CD4-positive, alpha-beta T cell treated with Interferon alpha-2 for 1 hour (primary cell): ENCODE measurements at regions not wholly inside any gene's neighbourhood (a gene's known extent, or its start where the extent isn't known, plus 50 kb on each side); places are given as distances from the start of the nearest gene placed in this dataset.

Source experiments
- DNase-seq, 2 donors: peaks; one replicate each; pipeline ENCODE4 v3.0.0-alpha.2; 2020 to 2022

DNA sequence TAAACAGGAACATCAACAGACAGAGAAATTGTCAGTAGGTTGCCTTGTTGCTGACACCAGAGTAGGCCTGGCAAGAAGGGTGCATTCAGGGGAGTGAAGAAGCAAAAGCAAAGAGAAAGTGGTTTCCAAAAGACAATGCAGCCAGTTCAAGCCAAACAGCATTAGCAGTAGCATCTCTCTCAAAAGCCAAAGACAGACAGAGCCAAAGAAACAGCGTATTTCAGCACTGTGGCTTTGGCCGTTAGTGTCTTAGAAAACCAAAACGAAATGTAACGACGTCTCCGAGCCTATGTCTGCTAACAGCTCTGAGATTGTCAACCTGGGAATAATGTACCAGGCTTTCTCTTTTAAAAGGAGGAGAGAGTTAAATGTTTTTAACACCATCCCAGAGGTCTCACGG lies 178.6 kb downstream of the NRP2 start:
- no peak for DNase-seq

DNA sequence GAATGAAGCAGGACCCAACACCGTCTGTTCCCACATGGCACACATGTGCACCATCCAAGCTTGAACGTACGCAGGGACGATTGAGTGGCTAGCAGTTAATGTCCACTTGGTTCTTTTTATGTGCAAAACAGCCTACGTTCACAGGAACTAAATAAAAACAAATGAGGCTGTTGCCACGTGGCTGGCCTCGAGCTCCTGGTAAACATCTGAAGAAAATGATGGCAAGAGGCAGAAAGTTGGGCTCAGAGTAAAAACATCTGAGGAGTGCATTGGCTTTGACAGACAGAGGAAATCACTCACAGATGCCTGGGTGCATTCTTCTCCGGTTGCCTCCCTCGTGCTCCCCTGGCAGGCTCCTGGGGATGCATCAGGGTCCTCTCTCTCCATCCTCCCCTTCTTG lies 177.9 kb downstream of the NRP2 start:
- DNase-seq: no peak

DNA sequence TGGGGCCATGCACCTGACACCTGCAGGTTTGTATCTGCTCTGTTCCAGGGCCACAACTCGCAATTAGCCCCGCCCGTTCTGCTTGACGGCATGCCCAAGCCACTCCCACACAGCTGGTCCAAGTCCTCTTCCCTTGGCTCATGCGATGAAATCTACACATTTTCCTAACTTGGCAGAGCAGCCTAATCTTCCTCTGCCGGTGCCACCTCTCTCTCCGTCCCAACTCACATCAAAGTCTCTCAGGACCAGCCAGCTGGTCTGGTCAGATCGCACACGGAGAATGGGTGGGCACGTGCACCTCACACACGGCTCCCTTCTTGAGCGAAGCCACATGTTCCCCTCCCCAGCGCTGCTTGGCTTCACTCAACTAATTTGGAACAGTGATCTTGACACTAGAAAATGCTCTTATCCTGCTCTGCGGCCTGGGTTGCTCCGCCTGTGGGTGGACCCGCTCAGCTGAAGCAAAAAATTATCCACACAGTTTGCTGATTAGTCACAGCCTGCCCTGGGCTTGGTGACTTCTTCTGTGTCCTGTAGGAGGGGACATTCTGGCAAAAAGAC lies 176.7 kb downstream of the NRP2 start:
- DNase-seq: no peak

DNA sequence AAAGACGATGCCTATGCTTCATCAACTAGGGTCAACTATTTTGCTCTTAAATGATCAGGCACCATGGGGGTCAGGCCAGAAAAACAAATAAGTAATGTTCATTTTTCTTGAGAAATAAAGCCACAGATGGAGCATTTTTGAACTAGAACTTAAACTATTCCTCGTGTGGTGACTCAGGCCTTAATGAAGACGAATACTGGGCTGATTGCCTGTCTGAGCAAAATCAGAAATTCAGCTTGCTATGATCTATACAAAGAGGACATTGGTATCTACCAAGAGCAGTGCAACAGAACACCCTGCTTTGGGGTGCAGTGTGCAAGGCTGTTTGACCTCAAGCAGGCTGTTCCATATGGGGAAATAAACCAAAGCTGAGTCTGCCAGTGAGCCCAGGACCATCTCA lies 176.0 kb downstream of the NRP2 start:
- DNase-seq: no peak

DNA sequence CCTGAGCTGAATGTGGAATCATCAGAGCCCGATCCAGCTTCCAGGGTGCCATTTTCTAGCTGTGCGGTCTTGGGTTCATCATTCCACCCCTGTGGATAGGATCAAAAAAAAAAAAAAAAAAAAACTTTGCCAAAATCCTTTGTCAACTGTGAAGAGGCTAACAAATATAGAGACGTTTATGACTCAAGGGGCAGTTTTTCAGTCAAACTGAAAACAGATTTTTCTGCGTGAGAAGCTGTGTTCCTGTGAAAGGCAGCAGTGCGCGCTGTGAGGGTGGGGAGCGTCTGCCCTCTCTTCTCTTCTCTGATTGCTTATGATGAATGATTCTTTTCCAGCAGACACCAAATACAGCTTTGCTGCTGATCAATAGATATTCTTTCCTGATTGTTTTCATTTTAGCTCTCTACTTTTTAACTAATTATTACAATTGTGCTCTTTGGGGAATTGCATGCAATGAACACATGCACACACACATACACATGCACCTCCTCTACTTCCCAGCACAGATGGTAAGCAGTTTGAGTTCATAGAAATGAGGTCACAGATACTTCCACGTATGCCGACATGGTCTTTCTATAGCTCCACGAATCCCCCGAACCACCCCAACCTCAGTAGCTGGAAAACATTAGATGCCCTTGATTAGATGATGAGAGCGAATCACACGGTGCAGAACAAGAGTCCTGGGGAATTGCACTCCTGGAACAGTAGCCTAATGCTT lies 175.4 kb downstream of the NRP2 start:
- no peak for DNase-seq

DNA sequence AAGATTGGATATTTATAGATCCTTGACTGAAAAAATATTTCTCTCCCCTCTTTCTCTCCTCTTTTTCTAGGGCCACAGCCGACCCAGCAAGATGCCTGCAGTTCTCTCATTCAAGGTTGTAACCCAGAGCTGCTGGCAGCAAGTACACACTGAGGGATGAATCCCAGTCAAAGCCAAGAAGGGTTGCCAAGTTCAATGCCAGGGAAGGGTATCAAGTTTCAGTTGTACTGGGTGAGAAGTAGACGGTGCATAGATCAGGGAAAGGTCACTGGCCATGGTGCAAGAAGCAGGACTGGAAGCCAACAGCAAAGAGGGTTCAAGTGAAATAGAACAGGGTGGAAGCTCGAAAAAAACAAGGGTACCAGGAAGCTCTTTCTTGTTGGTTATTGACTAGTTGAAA lies 170.2 kb downstream of the NRP2 start:
- DNase-seq: no peak

DNA sequence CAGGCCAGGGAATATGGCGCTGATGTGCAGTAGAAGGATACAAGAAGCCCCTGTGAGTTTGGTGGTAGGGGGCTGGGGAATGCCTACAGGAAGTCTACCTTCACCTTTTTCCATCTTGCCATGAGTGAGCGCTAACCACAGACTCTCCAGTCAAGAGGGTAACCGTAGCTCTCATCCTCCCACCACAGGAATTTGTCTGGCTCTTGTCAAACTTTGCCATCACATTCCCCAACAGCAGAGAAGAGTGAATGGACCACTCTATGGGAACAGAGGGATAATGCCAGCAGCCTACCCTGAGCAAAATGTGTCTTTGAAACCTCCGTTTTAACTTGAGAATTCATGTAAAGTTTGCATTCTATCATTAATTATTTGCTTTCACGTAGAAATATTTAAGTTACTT lies 168.3 kb downstream of the NRP2 start:
- DNase-seq: no peak

DNA sequence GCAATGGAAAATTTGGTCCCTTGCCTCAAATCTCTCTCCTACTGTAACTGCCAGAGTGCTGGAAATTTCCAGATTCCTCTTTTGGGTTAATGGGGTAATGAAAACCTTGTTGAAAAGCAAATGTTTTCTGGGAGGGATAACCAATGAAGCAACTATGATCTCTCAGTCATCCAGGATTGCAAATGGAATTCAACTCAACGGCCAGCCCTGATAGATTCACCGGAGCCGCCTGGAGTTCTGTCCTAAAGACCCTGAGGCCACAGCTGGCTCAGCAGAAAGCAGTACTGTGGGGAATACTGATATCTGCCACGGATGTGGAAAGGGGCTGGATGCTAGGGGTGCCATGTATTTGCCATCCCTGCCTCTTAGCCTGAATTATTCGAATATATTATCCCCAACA lies 167.8 kb downstream of the NRP2 start:
- DNase-seq: no peak

DNA sequence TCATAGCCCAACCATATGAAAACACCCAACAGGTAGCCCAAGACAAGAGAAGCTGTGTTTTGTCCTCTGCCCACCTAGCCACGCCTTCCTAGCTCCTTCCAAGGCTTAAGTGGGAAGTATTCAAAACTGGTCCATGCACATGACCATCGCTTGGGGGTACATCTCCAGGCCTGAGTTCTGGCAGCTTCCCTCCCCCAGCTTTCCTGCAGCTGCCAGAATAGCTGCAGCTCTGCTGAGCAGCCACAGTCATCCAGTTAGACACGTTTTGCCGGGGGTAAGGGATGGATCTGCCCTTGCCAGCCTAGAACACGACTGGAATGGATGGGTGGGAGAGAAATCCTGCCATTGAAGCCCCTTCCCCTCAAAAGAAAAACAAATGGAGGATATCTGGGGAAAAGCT lies 166.8 kb downstream of the NRP2 start:
- no peak for DNase-seq

DNA sequence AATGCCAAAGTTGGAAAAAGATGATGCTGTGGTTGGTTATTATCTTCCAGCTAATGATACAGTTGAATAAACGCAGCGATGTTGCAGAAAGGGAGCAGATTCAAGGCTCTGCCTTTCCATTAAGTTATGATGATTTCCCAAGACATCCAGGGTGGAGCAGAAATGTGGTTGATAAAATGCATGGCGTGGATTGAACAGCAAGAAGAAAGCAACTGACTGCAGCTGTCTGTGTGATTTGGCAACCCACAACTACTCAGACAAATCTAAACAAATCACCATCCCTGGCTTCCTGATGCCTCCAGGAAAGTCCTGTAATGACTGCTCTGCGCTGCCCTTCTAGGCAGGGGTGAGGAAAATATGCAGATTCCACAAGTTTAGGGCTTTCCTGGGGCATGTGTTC lies 166.3 kb downstream of the NRP2 start:
- DNase-seq: no peak
